H9 (cell line): ENCODE measurements at regions not wholly inside any gene's neighbourhood (a gene's known extent, or its start where the extent isn't known, plus 50 kb on each side); places are given as distances from the start of the nearest gene placed in this dataset.

Experiments
- DNase-seq: peaks from one replicate; pipeline ENCODE4 v3.0.0-alpha.2; 2017
- H2AFZ ChIP-seq: one replicate; pipeline ENCODE4 v1.6.1; 2013; ENCODE audit warnings: mild to moderate bottlenecking, low read length, control low read depth, moderate library complexity
- H2AK5ac ChIP-seq: 2 replicates; pipeline ENCODE4 v1.6.1; 2013; ENCODE audit warnings: low read length, control low read depth, mixed read lengths; ENCODE audit not compliant: insufficient read length
- H2BK120ac ChIP-seq: one replicate; pipeline ENCODE4 v1.6.1; 2013; ENCODE audit warnings: low read depth, mild to moderate bottlenecking, low read length, control low read depth, inconsistent platforms; ENCODE audit not compliant: poor library complexity, severe bottlenecking
- H2BK12ac ChIP-seq: 2 replicates; pipeline ENCODE4 v1.6.1; 2013; ENCODE audit warnings: low read length, control low read depth, mixed read lengths, low read depth; ENCODE audit not compliant: insufficient read length
- H2BK15ac ChIP-seq: 2 replicates; pipeline ENCODE4 v1.6.1; 2013; ENCODE audit warnings: low read depth, low read length, control low read depth
- H2BK20ac ChIP-seq: one replicate; pipeline ENCODE4 v1.6.1; 2013; ENCODE audit warnings: low read depth, mild to moderate bottlenecking, low read length, control low read depth, inconsistent platforms; ENCODE audit not compliant: poor library complexity, severe bottlenecking
- H2BK5ac ChIP-seq: 2 replicates; pipeline ENCODE4 v1.6.1; 2013; ENCODE audit warnings: low read length, control low read depth, mixed read lengths; ENCODE audit not compliant: insufficient read length
- H3K14ac ChIP-seq: 2 replicates; pipeline ENCODE4 v1.6.1; 2013; ENCODE audit warnings: low read length, control low read depth; ENCODE audit not compliant: insufficient read depth
- H3K18ac ChIP-seq: 2 replicates; pipeline ENCODE4 v1.6.1; 2013; ENCODE audit warnings: low read depth, mild to moderate bottlenecking, mixed read lengths, low read length, control low read depth; ENCODE audit not compliant: insufficient read length
- H3K23ac ChIP-seq: 2 replicates; pipeline ENCODE4 v1.6.1; 2013; ENCODE audit warnings: low read length, control low read depth, mixed read lengths, low read depth; ENCODE audit not compliant: insufficient read length
- H3K23me2 ChIP-seq: 2 replicates; pipeline ENCODE4 v1.6.1; 2013; ENCODE audit warnings: low read depth, mild to moderate bottlenecking, mixed read lengths, low read length, control low read depth; ENCODE audit not compliant: insufficient read length, poor library complexity, severe bottlenecking
- H3K27ac ChIP-seq: 2 replicates; pipeline ENCODE4 v1.5.1; 2013; ENCODE audit warnings: low read length, control low read depth, mixed read lengths, low read depth; ENCODE audit not compliant: insufficient read length
- H3K27me3 ChIP-seq: 2 replicates; pipeline ENCODE4 v1.6.1; 2013; ENCODE audit warnings: low read length, control low read depth, inconsistent platforms; ENCODE audit not compliant: insufficient read depth
- H3K4ac ChIP-seq: 2 replicates; pipeline ENCODE4 v1.6.1; 2013; ENCODE audit warnings: low read depth, mild to moderate bottlenecking, control low read depth, inconsistent platforms, low read length, moderate library complexity
- H3K4me1 ChIP-seq: 2 replicates; pipeline ENCODE4 v1.6.1; 2013; ENCODE audit warnings: low read length, control low read depth, inconsistent platforms; ENCODE audit not compliant: insufficient read depth
- H3K4me2 ChIP-seq: 2 replicates; pipeline ENCODE4 v1.6.1; 2013; ENCODE audit warnings: low read length, control low read depth, mixed read lengths; ENCODE audit not compliant: insufficient read length, insufficient read depth
- H3K56ac ChIP-seq: 2 replicates; pipeline ENCODE4 v1.6.1; 2013; ENCODE audit warnings: low read depth, mild to moderate bottlenecking, mixed read lengths, low read length, control low read depth; ENCODE audit not compliant: insufficient read length
- H3K79me1 ChIP-seq: 2 replicates; pipeline ENCODE4 v1.6.1; 2013; ENCODE audit warnings: low read depth, mild to moderate bottlenecking, moderate library complexity, low read length, control low read depth, inconsistent platforms; ENCODE audit not compliant: insufficient read depth, poor library complexity, severe bottlenecking
- H3K79me2 ChIP-seq: 2 replicates; pipeline ENCODE4 v1.6.1; 2013; ENCODE audit warnings: low read length, control low read depth, inconsistent platforms; ENCODE audit not compliant: insufficient read depth
- H3K9ac ChIP-seq: 2 replicates; pipeline ENCODE4 v1.6.1; 2013; ENCODE audit warnings: low read length, control low read depth, mixed read lengths; ENCODE audit not compliant: insufficient read length; ENCODE audit errors: extremely low read depth
- H3K9me3 ChIP-seq: one replicate; pipeline ENCODE4 v1.6.1; 2013; ENCODE audit warnings: low read depth, low read length, inconsistent platforms; ENCODE audit not compliant: control insufficient read depth
- H3T11ph ChIP-seq: one replicate; pipeline ENCODE4 v1.6.1; 2013; ENCODE audit warnings: mild to moderate bottlenecking, low read length, control low read depth, inconsistent platforms
- H4K20me1 ChIP-seq: one replicate; pipeline ENCODE4 v1.6.1; 2013; ENCODE audit not compliant: control insufficient read depth, insufficient read length, insufficient read depth
- H4K5ac ChIP-seq: 2 replicates; pipeline ENCODE4 v1.6.1; 2013; ENCODE audit warnings: low read depth, mild to moderate bottlenecking, mixed read lengths, low read length, control low read depth; ENCODE audit not compliant: insufficient read length
- H4K8ac ChIP-seq: replicated peaks from 2 replicates; pipeline ENCODE4 v1.6.1; 2013; ENCODE audit warnings: low read length, control low read depth, mixed read lengths, low read depth; ENCODE audit not compliant: insufficient read length
- H4K91ac ChIP-seq: 2 replicates; pipeline ENCODE4 v1.6.1; 2013; ENCODE audit warnings: low read depth, mild to moderate bottlenecking, moderate library complexity, mixed read lengths, low read length, control low read depth; ENCODE audit not compliant: insufficient read length
- H3K27ac Mint-ChIP-seq, 3 experiments: 2 replicates in 2 of 3; 3 replicates in 1 of 3; pipeline ENCODE4 v1.8.0; 2020 to 2021; ENCODE audit warnings: mixed read lengths in 3 of 3, mild to moderate bottlenecking in 1 of 3, moderate library complexity in 1 of 3
- H3K27me3 Mint-ChIP-seq: 2 replicates; pipeline ENCODE4 v1.8.0; 2021; ENCODE audit warnings: low read depth, mild to moderate bottlenecking, moderate library complexity, mixed read lengths
- H3K36me3 Mint-ChIP-seq, 3 experiments: 2 replicates in 2 of 3; 3 replicates in 1 of 3; pipeline ENCODE4 v1.8.0; 2020 to 2021; ENCODE audit warnings: low read depth in 3 of 3, mixed read lengths in 3 of 3; ENCODE audit not compliant: insufficient read depth in 1 of 3
- H3K4me1 Mint-ChIP-seq, 2 experiments: 2 replicates each; pipeline ENCODE4 v1.8.0; 2020; ENCODE audit warnings: mixed read lengths in 2 of 2
- H3K4me3 Mint-ChIP-seq, 2 experiments: 2 replicates in 1 of 2; 3 replicates in 1 of 2; pipeline ENCODE4 v1.8.0; 2020 to 2021; ENCODE audit warnings: mild to moderate bottlenecking in 2 of 2, mixed read lengths in 2 of 2, moderate library complexity in 1 of 2
- H3K9me3 Mint-ChIP-seq, 2 experiments: 2 replicates in 1 of 2; 3 replicates in 1 of 2; pipeline ENCODE4 v1.8.0; 2020; ENCODE audit warnings: mild to moderate bottlenecking in 2 of 2, mixed read lengths in 2 of 2, moderate library complexity in 1 of 2
- CTCF ChIP-seq: fragments of 200-600 bp; sonication (generic); conservative IDR thresholded peaks from 3 replicates; pipeline ENCODE4 v1.8.0; 2021; ENCODE audit warnings: antibody characterized with exemption, mild to moderate bottlenecking
- WGBS: extraction: QIAGEN DNeasy Blood & Tissue Kit; methylation state at CpG from one replicate; pipeline ENCODE4 v1.1.7; 2013; ENCODE audit warnings: missing lambda C conversion rate, low lambda C conversion rate, mixed read lengths; ENCODE audit not compliant: insufficient read length; ENCODE audit errors: extremely low coverage; 5-methylcytosine and 5-hydroxymethylcytosine counted together

GRCh38 chr1:234542211-234542850, 63.4 kb upstream of the TARBP1 start:
- Histone ChIP-seq H2BK12ac (no peak overlapping the region), H3K4me2 (no peak overlapping the region), H3K79me1 (no peaks in the 10 kb centered on the region), H3K9me3 (no peaks in the 10 kb centered on the region), H3K56ac (no peak overlapping the region), H2BK15ac (no peak overlapping the region), H3K79me2 (no peaks in the 10 kb centered on the region), H2AK5ac (no peak overlapping the region), H2BK5ac (no peak overlapping the region), H4K20me1 (no peaks in the 10 kb centered on the region), H3T11ph (no peak overlapping the region), H3K9ac (no peak overlapping the region), H3K27ac (no peak overlapping the region), H2BK120ac (no peak overlapping the region), H4K8ac (no peak overlapping the region), H3K4me1 (0 out of 2 replicates have a peak, but pooled peaks cover 2% of the 10 kb centered on the region), H2AFZ (no peak overlapping the region), H3K18ac (no peak overlapping the region), H3K23me2 (no peaks in the 10 kb centered on the region), H3K14ac (no peak overlapping the region; the same call in 1 of the 2 replicates), H3K27me3 (no peaks in the 10 kb centered on the region), H3K23ac (no peak overlapping the region), H3K4ac (no peak overlapping the region), H4K91ac (no peak overlapping the region), H2BK20ac (no peak overlapping the region), H4K5ac (no peak overlapping the region)
- no peak for DNase-seq
- H3K9me3 Mint-ChIP-seq = no peaks in the 10 kb centered on the region
- TF ChIP-seq CTCF = no peak
- no peaks in the 10 kb centered on the region; the same call in 1 of the 2 replicates for H3K27me3 Mint-ChIP-seq
- H3K36me3 Mint-ChIP-seq = no peaks in the 10 kb centered on the region
- H3K27ac Mint-ChIP-seq = no peak overlapping the region; a peak in 1 of 7 replicates
- WGBS = no CpG with 5 or more reads among the region's 13 CpGs
- H3K4me1 Mint-ChIP-seq = peaks cover 36% of the 10 kb centered on the region in 2 experiments
- H3K4me3 Mint-ChIP-seq = no peak overlapping the region
